ENCODE measurements at regions not wholly inside any gene's neighbourhood (a gene's known extent, or its start where the extent isn't known, plus 50 kb on each side); places are given as distances from the start of the nearest gene placed in this dataset.

- intact Hi-C loops (cut with micrococcal nuclease) = no loop called here
- in situ Hi-C loops (cut with MboI) = no loop called here
- Histone ChIP-seq H3K27me3 (ENCODE audit: control insufficient read depth in 2 of 2, insufficient read depth in 2 of 2, low read length in 2 of 2) (no peaks in the 10 kb centered on the region), H3K4me2 (ENCODE audit: insufficient read depth, low read length) (no peak overlapping the region), H3K9me1 (ENCODE audit: control insufficient read depth, insufficient read depth, low read length) (no peaks in the 10 kb centered on the region), H4K20me1 (replicated peaks; ENCODE audit: control insufficient read depth, insufficient read depth, low read length) (no peaks in the 10 kb centered on the region), H3K36me3 (ENCODE audit: control insufficient read depth, insufficient read depth, low read length) (no peaks in the 10 kb centered on the region), H3K9ac (ENCODE audit: insufficient read depth in 1 of 2, low read depth in 2 of 2, low read length in 2 of 2) (no peak overlapping the region), H3K79me2 (ENCODE audit: control insufficient read depth, insufficient read depth, low read length) (no peaks in the 10 kb centered on the region), H3K4me1 (replicated peaks in 1 of 2; ENCODE audit: control insufficient read depth in 2 of 2, insufficient read depth in 2 of 2, low read length in 2 of 2) (no peaks in the 10 kb centered on the region), H3K9me3 (replicated peaks; ENCODE audit: control insufficient read depth, insufficient read depth, low read depth, low read length) (no peaks in the 10 kb centered on the region), H2AFZ (ENCODE audit: low read depth, low read length) (no peak overlapping the region), H3K4me3 (no peak overlapping the region), H3K27ac (ENCODE audit: extremely low read depth, low read depth, low read length) (no peak overlapping the region)
- CTCF ChIA-PET (ENCODE audit: low intra/inter-chr PET ratio) = no interaction called here
- POLR2A ChIA-PET = interaction anchor here (0.6 to 0.9 kb wide), 4 partner anchors 8 to 554 kb away, joined by 3 to 4 read pairs (median 3); no protein-coding TSS in a partner anchor
- BruUV-seq (replicated peaks) = no TSS peak
- no peak for ATAC-seq
- no peak for DNase-seq (ENCODE audit: extremely low read depth in 1 of 4, low spot score in 3 of 4)
- 0% methylated on average over 3 of the region's 3 CpGs for WGBS (ENCODE audit: insufficient coverage, low coverage, missing lambda C conversion rate)
- FAIRE-seq = no peak
- TF ChIP-seq ZNF124 (CRISPR knock-in tag; IDR thresholded peaks at IDR 0.05) (no peak), BRD9 (IDR thresholded peaks at IDR 0.05; ENCODE audit: low read depth, partially characterized antibody) (no peak), SREBF2 (CRISPR knock-in tag; IDR thresholded peaks at IDR 0.05) (no peak)
Measured at GRCh38 chr12:115364921-115365320, 680.9 kb upstream of the TBX3 start.

- no peaks in the 10 kb centered on the region for H4K20me1 ChIP-seq (replicated peaks; ENCODE audit: control insufficient read depth, insufficient read depth, low read length)
- ChIA-PET CTCF (ENCODE audit: low intra/inter-chr PET ratio) (no interaction called here), POLR2A (no interaction called here)
- WGBS (ENCODE audit: insufficient coverage, low coverage, missing lambda C conversion rate) = 0% methylated on average over 3 of the region's 4 CpGs
- H3K36me3 ChIP-seq (ENCODE audit: control insufficient read depth, insufficient read depth, low read length) = no peaks in the 10 kb centered on the region
- H3K4me1 ChIP-seq (replicated peaks in 1 of 2; ENCODE audit: control insufficient read depth in 2 of 2, insufficient read depth in 2 of 2, low read length in 2 of 2) = no peaks in the 10 kb centered on the region
- no peaks in the 10 kb centered on the region for H3K9me1 ChIP-seq (ENCODE audit: control insufficient read depth, insufficient read depth, low read length)
- H3K27me3 ChIP-seq (ENCODE audit: control insufficient read depth in 2 of 2, insufficient read depth in 2 of 2, low read length in 2 of 2) = 0 out of 5 replicates have a peak, but pooled peaks cover 0 to 3% of the 10 kb centered on the region in 2 experiments
- in situ Hi-C loops (cut with MboI) = no loop called here
- intact Hi-C loops (cut with micrococcal nuclease) = no loop called here
- no peaks in the 10 kb centered on the region for H3K79me2 ChIP-seq (ENCODE audit: control insufficient read depth, insufficient read depth, low read length)
- H2AFZ ChIP-seq (ENCODE audit: low read depth, low read length) = no peak overlapping the region
- no peaks in the 10 kb centered on the region for H3K9me3 ChIP-seq (replicated peaks; ENCODE audit: control insufficient read depth, insufficient read depth, low read depth, low read length)
- no peak overlapping the region for H3K4me2 ChIP-seq (ENCODE audit: insufficient read depth, low read length)
- H3K9ac ChIP-seq (ENCODE audit: insufficient read depth in 1 of 2, low read depth in 2 of 2, low read length in 2 of 2) = no peak overlapping the region
- H3K4me3 ChIP-seq = no peak overlapping the region
- BruUV-seq (replicated peaks) = no TSS peak
- DNase-seq (ENCODE audit: extremely low read depth in 1 of 4, low spot score in 3 of 4) (no peak), ATAC-seq (no peak), FAIRE-seq (no peak)
- no peak overlapping the region for H3K27ac ChIP-seq (ENCODE audit: extremely low read depth, low read depth, low read length)
- TF ChIP-seq DLX4 (CRISPR knock-in tag; IDR thresholded peaks at IDR 0.05) (no peak), SNRNP70 (optimal IDR thresholded peaks at IDR 0.05; ENCODE audit: low read depth, low read length) (no peak), ETV6 (IDR thresholded peaks at IDR 0.05; ENCODE audit: borderline replicate concordance in 1 of 2, low read depth in 2 of 2, low read length in 1 of 2) (no peak), ETV6 (CRISPR knock-in tag; IDR thresholded peaks at IDR 0.05; ENCODE audit: borderline replicate concordance) (no peak), ZNF79 (CRISPR knock-in tag; IDR thresholded peaks at IDR 0.05; ENCODE audit: low read depth) (no peak), ATF3 (IDR thresholded peaks at IDR 0.05) (no peak), ATF3 (CRISPR knock-in tag; conservative IDR thresholded peaks at IDR 0.05) (no peak), ZC3H4 (CRISPR knock-in tag; IDR thresholded peaks at IDR 0.05; ENCODE audit: borderline replicate concordance) (no peak), ZNF830 (CRISPR knock-in tag; IDR thresholded peaks at IDR 0.05) (no peak)
Measured at GRCh38 chr12:115362339-115362976, 678.5 kb upstream of the TBX3 start.

Data from K562 (cell line).